Gastroesophageal sphincter (tissue), 4 donors: ENCODE measurements at regions not wholly inside any gene's neighbourhood (a gene's known extent, or its start where the extent isn't known, plus 50 kb on each side); places are given as distances from the start of the nearest gene placed in this dataset.

ENCODE experiments used
- ATAC-seq: fragments of 150-250 bp; one replicate; pipeline ENCODE4 v1.9.1; 2016; ENCODE audit warnings: mild to moderate bottlenecking, moderate library complexity
- H3K27ac ChIP-seq, 4 donors: fragments of 200-600 bp; sonication (generic) in 3 of 4; 1 replicate in 3 of 4; 2 replicates in 1 of 4; pipeline ENCODE4 v1.5.1; 2016 to 2019
- H3K27me3 ChIP-seq: fragments of 200-600 bp; sonication (generic); one replicate; pipeline ENCODE4 v1.5.1; 2019
- H3K36me3 ChIP-seq, 2 donors: fragments of 200-600 bp; sonication (generic); one replicate each; pipeline ENCODE4 v1.5.1; 2019; ENCODE audit warnings: control low read depth in 1 of 2
- H3K4me1 ChIP-seq, 3 donors: fragments of 200-600 bp; sonication (generic); 1 replicate in 2 of 3; 2 replicates in 1 of 3; pipeline ENCODE4 v1.5.1; 2016 to 2019; ENCODE audit warnings: control low read depth in 2 of 3
- H3K4me3 ChIP-seq, 2 donors: fragments of 200-600 bp; sonication (generic); one replicate each; pipeline ENCODE4 v1.5.1; 2019; ENCODE audit warnings: mild to moderate bottlenecking in 1 of 2, moderate library complexity in 1 of 2
- H3K9me3 ChIP-seq, 3 donors: fragments of 200-600 bp; sonication (generic); one replicate each; pipeline ENCODE4 v1.5.1; 2017 to 2019; ENCODE audit warnings: control low read depth in 2 of 3
- EP300 ChIP-seq: sonication (generic); formaldehyde crosslinking; IDR thresholded peaks from one replicate; pipeline ENCODE4 v1.6.1; 2017; ENCODE audit warnings: antibody characterized with exemption, mild to moderate bottlenecking
- POLR2A ChIP-seq, 2 donors: fragments of 450-650 bp; IDR thresholded peaks; one replicate each; pipeline ENCODE4 v1.6.1; 2017; ENCODE audit warnings: antibody characterized with exemption in 2 of 2, mild to moderate bottlenecking in 2 of 2, moderate library complexity in 1 of 2
- POLR2AphosphoS5 ChIP-seq: sonication (generic); formaldehyde crosslinking; IDR thresholded peaks from one replicate; pipeline ENCODE4 v1.6.1; 2017; ENCODE audit warnings: antibody characterized with exemption
- WGBS, 2 donors: methylation state at CpG; one replicate each; pipeline ENCODE4 v1.1.5; 2018; ENCODE audit warnings: low coverage in 1 of 2; 5-methylcytosine and 5-hydroxymethylcytosine counted together
- TF ChIP-seq, protein P1 (sequence below), 4 experiments: fragments of 200-600 bp in 2 of 4; fragments of 450-650 bp in 2 of 4; sonication (generic) in 1 of 4; IDR thresholded peaks; one replicate each; pipeline ENCODE4 v1.5.1; 2017 to 2019; ENCODE audit warnings: antibody characterized with exemption in 4 of 4, mild to moderate bottlenecking in 2 of 4, moderate library complexity in 2 of 4

DNA sequence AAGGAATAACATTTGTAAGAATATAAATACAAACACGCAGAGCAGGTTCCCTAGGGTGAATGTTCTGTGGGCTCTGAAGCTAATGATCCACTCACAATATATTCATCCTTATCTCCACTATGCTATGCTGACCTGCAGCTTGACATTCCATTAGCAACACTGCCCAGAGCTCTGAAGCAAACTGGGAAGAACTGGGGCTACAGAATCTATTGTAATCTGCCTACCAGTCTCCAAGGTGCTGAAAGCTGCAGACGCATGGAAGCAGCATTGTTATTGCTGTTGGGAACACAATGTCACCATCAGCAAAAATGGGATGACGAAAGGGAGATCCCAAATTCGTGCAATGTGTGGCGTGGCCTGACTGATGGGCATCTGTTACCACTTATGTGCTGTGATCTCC lies 316.7 kb upstream of the RORA start:
- no peaks in the 10 kb centered on the region for H3K4me1 ChIP-seq
- no peak overlapping the region for H3K27ac ChIP-seq
- WGBS, 2 donors: 73 to 85% methylated on average over 5 of the region's 5 CpGs
- ATAC-seq: no peak
- H3K27me3 ChIP-seq: no peaks in the 10 kb centered on the region
- TF ChIP-seq EP300: no peak
- no peak for TF ChIP-seq POLR2AphosphoS5
- TF ChIP-seq POLR2A (IDR thresholded peaks at IDR 0.05): no peak
- TF ChIP-seq, protein P1, sequence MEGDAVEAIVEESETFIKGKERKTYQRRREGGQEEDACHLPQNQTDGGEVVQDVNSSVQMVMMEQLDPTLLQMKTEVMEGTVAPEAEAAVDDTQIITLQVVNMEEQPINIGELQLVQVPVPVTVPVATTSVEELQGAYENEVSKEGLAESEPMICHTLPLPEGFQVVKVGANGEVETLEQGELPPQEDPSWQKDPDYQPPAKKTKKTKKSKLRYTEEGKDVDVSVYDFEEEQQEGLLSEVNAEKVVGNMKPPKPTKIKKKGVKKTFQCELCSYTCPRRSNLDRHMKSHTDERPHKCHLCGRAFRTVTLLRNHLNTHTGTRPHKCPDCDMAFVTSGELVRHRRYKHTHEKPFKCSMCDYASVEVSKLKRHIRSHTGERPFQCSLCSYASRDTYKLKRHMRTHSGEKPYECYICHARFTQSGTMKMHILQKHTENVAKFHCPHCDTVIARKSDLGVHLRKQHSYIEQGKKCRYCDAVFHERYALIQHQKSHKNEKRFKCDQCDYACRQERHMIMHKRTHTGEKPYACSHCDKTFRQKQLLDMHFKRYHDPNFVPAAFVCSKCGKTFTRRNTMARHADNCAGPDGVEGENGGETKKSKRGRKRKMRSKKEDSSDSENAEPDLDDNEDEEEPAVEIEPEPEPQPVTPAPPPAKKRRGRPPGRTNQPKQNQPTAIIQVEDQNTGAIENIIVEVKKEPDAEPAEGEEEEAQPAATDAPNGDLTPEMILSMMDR (IDR thresholded peaks at IDR 0.05): no peak
- no peaks in the 10 kb centered on the region for H3K9me3 ChIP-seq
- no peak overlapping the region for H3K4me3 ChIP-seq
- H3K36me3 ChIP-seq: no peaks in the 10 kb centered on the region

DNA sequence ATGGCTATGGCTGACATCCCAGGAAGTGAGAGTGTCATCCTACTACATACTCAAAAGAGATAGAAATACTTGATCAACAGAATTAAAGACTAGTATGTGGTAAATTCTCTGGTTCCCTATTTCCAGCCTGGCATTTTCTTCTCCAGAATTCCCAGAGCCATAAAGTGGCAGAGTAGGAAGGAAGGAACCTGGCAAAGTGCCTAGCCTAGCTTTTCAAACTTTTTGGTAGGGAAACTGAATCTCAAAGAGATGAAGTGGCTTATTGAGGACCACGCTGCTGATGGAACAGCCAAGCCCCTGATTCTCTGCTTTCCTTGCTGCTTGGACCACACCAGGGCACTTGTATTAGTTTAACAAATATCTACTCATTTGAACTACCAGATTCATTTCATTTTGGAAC lies 312.4 kb upstream of the RORA start:
- H3K36me3 ChIP-seq: no peaks in the 10 kb centered on the region
- H3K27me3 ChIP-seq: peaks cover 4% of the 10 kb centered on the region
- H3K9me3 ChIP-seq: no peaks in the 10 kb centered on the region
- 80 to 100% methylated on average over 1 of the region's 1 CpG for WGBS, 2 donors
- TF ChIP-seq POLR2AphosphoS5 (no peak), POLR2A (IDR thresholded peaks at IDR 0.05) (no peak), EP300 (no peak)
- TF ChIP-seq, protein P1 (IDR thresholded peaks at IDR 0.05): no peak
- H3K4me3 ChIP-seq: no peak overlapping the region
- H3K4me1 ChIP-seq: no peaks in the 10 kb centered on the region
- no peak for ATAC-seq
- H3K27ac ChIP-seq: no peak overlapping the region

DNA sequence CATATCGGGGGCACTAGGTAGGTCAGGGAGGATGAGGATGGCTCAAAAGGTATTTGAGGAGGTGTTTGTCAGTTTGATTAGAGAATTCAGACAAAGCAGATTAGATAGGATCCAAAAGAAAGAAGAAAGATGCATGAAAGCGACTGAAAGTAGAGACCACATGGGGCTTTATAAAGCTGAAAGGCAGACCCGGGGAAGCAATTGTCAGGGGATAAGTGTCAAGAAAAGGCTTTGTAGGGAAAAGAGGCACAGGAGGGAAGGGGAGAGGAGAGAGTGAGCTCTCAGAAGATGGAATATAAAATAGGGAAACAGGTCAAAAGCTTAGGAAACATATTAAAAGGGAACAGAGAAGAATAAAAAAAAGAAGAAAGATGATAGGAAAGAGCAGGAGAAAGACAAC lies 308.2 kb upstream of the RORA start:
- no peak for ATAC-seq
- Histone ChIP-seq H3K27ac (no peak overlapping the region), H3K4me3 (no peak overlapping the region), H3K27me3 (peaks cover 4% of the 10 kb centered on the region), H3K4me1 (no peaks in the 10 kb centered on the region), H3K36me3 (no peaks in the 10 kb centered on the region), H3K9me3 (no peaks in the 10 kb centered on the region)
- TF ChIP-seq EP300 (no peak), POLR2AphosphoS5 (no peak)
- WGBS, 2 donors: 70 to 71% methylated on average over 2 to 3 of the region's 3 CpGs

DNA sequence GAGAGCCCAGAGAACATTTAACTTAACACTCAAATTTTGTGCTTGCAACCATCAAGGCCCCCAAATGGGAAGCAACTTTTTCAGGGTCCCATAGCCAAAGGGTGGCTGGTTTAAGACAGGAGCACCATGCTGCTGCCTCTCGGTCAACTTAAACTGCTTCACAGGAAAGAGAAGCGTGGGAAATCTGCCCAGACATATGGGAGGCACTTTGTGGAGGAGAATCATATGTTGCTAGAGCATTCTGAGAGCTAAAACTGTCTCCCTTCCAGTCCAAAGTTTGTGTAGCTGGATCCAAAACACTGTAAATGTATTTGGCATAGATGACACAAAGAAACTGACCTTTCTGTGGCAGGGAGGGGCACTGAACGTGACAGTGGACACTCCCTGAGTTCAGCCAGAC lies 305.9 kb upstream of the RORA start:
- Histone ChIP-seq H3K4me1 (no peaks in the 10 kb centered on the region), H3K4me3 (no peak overlapping the region), H3K27ac (no peak overlapping the region), H3K27me3 (peaks cover 4% of the 10 kb centered on the region), H3K9me3 (no peaks in the 10 kb centered on the region), H3K36me3 (no peaks in the 10 kb centered on the region)
- TF ChIP-seq POLR2AphosphoS5: no peak
- no peak for TF ChIP-seq POLR2A (IDR thresholded peaks at IDR 0.05)
- no peak for TF ChIP-seq EP300
- TF ChIP-seq, protein P1 (IDR thresholded peaks at IDR 0.05): no peak
- no peak for ATAC-seq
- 29% methylated on average over 1 of the region's 3 CpGs; no CpG with 5 or more reads in 1 of the 2 donors for WGBS, 2 donors

DNA sequence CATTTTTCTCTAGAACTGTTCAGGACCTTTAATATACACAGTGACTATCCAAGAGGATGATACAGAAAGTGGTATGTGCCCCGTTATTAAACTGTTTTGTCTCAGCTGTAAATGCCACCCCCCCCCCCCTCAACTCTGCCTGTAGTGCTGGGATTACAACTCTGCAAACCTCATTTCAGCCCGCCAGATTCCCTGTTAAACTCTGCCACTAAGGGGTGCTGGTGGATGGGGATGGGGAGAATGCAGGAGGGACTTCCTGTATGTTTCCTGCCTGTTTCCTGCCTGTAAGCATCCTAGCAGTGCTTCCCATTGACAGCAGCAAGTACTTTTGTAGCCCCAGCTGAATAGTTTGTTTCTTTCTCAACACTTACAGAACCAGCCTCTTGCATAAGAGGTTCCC lies 301.7 kb upstream of the RORA start:
- Histone ChIP-seq H3K9me3 (no peaks in the 10 kb centered on the region), H3K4me1 (no peaks in the 10 kb centered on the region), H3K27me3 (no peaks in the 10 kb centered on the region), H3K4me3 (no peak overlapping the region), H3K36me3 (no peaks in the 10 kb centered on the region), H3K27ac (no peak overlapping the region)
- WGBS, 2 donors: 33% methylated on average over 1 of the region's 2 CpGs; no CpG with 5 or more reads in 1 of the 2 donors
- ATAC-seq: no peak
- TF ChIP-seq EP300: no peak
- no peak for TF ChIP-seq POLR2AphosphoS5
- TF ChIP-seq, protein P1 (IDR thresholded peaks at IDR 0.05): no peak
- TF ChIP-seq POLR2A (IDR thresholded peaks at IDR 0.05): no peak
